ENCODE measurements at regions not wholly inside any gene's neighbourhood (a gene's known extent, or its start where the extent isn't known, plus 50 kb on each side); places are given as distances from the start of the nearest gene placed in this dataset.

- H3K4me3 ChIP-seq (ENCODE audit: control insufficient read depth, low read depth, low read length), result no peak overlapping the region
- no peak for DNase-seq (ENCODE audit: low read depth)
- TF ChIP-seq CTCF (conservative IDR thresholded peaks at IDR 0.05; ENCODE audit: control insufficient read depth, insufficient read depth, low read depth, low read length), result no peak
These were observed 276.2 kb upstream of the RTL1 start for GRCh38 chr14:101179691-101180211.

DNA sequence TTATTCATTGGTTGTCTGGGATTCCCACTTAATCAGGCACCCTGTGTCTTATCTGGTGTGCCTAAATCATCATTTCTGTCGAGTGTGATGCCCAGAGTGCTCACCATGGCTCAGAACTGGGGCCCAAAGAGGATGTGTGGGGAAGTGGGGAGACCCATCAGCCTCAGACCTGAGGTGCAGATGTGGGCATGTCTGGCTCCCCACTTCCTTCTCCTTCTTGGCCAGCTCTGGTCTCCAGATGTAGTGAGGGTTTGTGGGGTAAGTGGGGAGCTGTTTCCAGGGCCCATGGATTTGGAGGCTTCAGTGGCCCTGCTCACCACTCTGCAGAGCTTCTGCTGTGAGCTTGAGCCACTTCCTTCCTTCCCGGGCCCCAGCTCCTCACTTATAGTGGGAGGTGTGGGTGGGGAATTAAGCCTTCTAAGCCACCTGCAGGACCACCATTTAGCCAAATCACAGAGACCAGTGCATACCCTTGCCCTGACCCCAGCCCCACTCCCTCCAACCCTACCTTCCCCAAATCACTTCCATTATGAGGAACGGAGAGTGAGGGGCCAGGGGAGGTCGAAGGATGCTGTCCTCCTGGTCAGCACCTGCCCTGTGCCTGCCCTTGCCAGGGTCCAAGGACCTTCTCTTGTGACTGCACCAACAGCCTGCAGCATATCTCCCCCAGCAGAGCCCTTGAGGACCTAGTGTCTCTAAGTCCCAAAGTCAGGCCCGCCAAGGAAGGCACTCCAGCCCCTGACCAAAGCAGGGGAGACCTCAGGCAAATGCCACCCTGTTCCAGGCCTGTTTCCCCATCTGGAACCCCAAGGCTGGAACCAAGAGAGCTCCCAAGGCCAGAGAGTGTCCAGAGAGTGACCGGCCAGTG, 278.2 kb upstream of the RTL1 start:
- no peak for TF ChIP-seq CTCF (conservative IDR thresholded peaks at IDR 0.05; ENCODE audit: control insufficient read depth, insufficient read depth, low read depth, low read length)
- no peak overlapping the region for H3K4me3 ChIP-seq (ENCODE audit: control insufficient read depth, low read depth, low read length)
- no peak for DNase-seq (ENCODE audit: low read depth)

DNA sequence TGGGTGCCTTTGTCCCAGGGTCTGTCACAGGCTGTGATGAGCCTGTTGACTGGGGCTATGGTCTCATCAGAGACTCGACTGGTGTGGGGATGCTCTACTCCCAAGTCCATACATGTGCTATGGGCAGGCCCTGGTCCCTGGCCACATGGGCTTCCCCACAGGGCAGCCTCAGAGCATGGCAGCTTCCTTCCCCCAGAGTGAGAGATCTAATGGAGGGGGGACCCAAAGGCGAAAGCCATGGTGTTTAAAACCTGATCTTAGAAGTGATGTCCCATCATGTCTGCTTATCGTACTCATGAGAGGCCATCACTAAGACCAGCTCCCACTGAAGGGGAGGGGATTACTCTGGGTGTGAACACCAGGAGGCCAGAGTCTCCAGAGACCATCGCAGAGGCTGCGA, 279.0 kb upstream of the RTL1 start:
- no peak for DNase-seq (ENCODE audit: low read depth)
- no peak overlapping the region for H3K4me3 ChIP-seq (ENCODE audit: control insufficient read depth, low read depth, low read length)
- TF ChIP-seq CTCF (conservative IDR thresholded peaks at IDR 0.05; ENCODE audit: control insufficient read depth, insufficient read depth, low read depth, low read length), result no peak

DNA sequence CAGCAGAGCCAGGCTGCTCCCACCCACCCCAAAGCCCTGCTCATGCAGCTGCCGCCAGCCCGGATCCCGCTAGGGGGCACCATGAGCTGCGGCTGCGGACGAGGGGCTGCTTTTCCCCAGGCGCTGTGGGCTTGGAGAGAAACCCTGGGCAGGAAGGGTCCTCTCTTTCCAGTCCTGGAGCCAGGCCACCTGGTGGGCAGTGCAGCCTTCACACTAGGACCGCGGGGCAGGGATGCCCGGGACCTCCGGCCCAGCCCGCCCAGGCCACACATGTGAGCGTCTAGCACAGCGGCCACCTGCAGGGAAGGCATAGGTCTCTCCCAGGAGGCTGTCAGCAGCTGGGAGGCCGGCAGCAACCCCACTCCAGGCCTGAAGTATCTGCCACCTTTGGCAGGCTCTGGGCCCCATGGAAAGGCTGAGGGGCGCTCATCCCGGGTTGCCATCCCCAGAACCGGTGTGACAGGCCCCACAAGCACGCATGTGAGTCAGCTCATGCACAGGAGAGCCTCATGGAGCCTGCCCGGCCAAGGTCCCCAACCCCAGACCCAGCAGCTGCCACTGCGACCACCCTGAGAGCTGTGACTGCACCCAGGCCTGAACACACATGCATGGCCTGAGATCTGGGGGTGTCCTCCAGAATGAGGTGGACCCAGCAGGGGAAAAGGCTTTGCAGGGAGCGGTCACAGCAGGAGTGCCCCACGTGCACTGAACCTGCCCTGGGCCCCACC, 280.0 kb upstream of the RTL1 start:
- no peak for TF ChIP-seq CTCF (conservative IDR thresholded peaks at IDR 0.05; ENCODE audit: control insufficient read depth, insufficient read depth, low read depth, low read length)
- no peak for DNase-seq (ENCODE audit: low read depth)

GRCh38 chr14:101184104-101184455, 280.6 kb upstream of the RTL1 start:
- TF ChIP-seq CTCF (conservative IDR thresholded peaks at IDR 0.05; ENCODE audit: control insufficient read depth, insufficient read depth, low read depth, low read length), result no peak
- DNase-seq (ENCODE audit: low read depth), result no peak
- no peak overlapping the region for H3K4me3 ChIP-seq (ENCODE audit: control insufficient read depth, low read depth, low read length)

More for the DNA sequence above, 280.0 kb upstream of the RTL1 start:
- no peak overlapping the region for H3K4me3 ChIP-seq (ENCODE audit: control insufficient read depth, low read depth, low read length)

DNA sequence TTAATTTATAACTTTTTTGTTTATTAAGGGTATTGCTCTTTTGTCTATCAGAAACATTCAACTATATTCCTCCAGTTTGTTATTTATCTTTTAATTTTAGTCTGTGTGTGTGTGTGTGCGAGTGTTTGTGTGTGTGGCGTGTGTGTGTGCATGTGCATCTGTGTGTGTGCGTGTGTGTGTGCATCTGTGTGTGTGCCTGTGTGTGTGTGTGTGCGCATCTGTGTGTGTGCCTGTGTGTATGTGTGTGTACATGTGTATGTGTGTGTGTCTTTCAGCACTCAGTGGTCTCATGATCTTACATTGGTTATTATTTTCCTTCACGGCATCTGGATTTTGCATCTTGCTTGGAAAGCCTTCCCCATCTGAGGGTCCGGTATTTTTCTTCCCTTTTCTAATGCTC, 281.1 kb upstream of the RTL1 start:
- no peak for TF ChIP-seq CTCF (conservative IDR thresholded peaks at IDR 0.05; ENCODE audit: control insufficient read depth, insufficient read depth, low read depth, low read length)
- DNase-seq (ENCODE audit: low read depth), result no peak
- no peak overlapping the region for H3K4me3 ChIP-seq (ENCODE audit: control insufficient read depth, low read depth, low read length)
